GM21423 (cell line): ENCODE measurements at regions not wholly inside any gene's neighbourhood (a gene's known extent, or its start where the extent isn't known, plus 50 kb on each side); places are given as distances from the start of the nearest gene placed in this dataset.
"Not testable (repeated sequence)": the region's sequence is repeated elsewhere in the genome, so short reads cannot be mapped to it uniquely, and the experiment has no call there.

Source experiments
- ATAC-seq: cut with Tn5 transposase; IDR thresholded peaks from one replicate; pipeline ENCODE4 v1.9.1; 2021; ENCODE audit warnings: mild to moderate bottlenecking, moderate library complexity; ENCODE audit not compliant: unreplicated experiment

- no peak for ATAC-seq
These were observed 213.7 kb upstream of the HES1 start for GRCh38 chr3:193922034-193922774.

DNA sequence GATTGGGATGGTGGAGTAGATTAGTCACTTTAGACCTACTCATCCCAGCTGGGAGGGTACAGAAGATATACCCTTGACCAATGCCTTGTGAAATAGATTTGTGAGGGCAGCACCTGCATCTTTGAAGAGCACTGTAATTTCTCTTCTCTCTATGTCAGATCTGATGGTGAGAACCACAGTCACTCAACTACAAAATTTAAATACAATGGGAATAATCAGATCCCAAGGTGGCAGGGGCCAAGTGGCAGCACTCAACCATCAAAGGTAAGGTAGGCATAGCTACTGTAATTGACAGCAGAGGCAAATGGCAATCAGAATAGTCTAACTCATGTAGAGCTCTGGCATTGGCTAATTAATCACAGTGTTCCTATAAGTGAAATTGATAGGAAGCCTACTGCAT, 212.0 kb upstream of the HES1 start:
- ATAC-seq = not testable (repeated sequence)

- ATAC-seq = not testable (repeated sequence)
These were observed 209.9 kb upstream of the HES1 start for GRCh38 chr3:193926071-193926470.

- ATAC-seq = not testable (repeated sequence)
These were observed 208.3 kb upstream of the HES1 start for GRCh38 chr3:193927413-193928206.

DNA sequence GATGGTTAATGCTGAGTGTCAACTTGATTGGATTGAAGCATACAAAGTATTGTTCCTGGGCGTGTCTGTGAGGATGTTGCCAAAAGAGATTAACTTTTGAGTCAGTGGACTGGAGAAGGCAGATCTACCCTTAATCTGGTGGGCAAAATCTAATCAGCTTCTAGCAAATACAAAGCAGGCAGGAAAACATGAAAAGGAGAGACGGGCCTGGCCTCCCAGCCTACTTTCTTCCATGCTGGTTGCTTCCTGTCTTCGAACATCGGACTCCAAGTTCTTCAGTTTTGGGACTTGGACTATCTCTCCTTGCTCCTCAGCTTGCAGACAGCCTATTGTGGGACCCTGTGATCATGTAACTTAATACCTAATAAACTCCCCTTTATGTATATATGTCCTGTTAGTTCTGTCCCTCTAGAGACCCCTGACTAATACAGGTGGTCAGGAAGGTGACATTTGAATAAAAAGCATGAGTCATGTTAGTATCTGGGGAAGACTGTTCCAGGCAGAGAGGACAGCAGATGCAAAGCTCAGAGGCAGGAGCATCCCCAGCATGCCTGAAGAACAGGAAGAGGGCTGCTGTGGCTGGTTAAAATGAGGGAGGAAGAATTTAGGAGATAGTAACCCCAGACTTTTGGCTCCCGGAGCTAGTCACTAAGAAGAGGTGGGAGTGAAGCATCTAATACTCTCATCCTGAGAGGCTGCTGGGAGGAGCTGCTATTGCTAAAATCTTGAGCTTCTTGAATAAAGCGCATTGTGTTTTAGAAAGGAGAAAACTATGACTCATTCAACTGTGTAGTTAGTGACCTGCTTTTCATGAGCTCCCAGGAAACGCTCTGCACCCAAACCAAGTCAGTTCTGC, 207.4 kb upstream of the HES1 start:
- no peak for ATAC-seq

DNA sequence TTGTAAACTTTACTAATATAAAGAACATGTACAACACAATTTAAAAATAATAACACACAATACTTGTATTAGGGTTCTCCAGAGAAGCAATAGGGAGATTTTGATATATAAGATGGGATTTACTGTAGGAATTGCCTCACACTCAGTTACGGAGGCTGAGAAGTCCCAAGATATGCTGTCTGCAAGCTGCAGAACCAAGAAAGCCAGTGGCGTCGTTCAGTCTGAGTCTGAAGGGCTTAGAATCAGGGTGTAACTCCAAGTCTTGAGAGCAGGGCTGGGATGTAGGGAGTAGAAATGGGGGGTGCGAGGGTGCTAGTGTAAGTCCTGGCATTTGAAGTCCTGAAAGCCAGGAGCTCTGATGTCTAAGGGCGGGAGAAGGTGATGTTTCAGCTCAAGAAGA, 206.6 kb upstream of the HES1 start:
- no peak for ATAC-seq

GRCh38 chr3:193929921-193930646, 205.9 kb upstream of the HES1 start:
- ATAC-seq = no peak

GRCh38 chr3:193932136-193932535, 203.8 kb upstream of the HES1 start:
- no peak for ATAC-seq

GRCh38 chr3:193932576-193932975, 203.4 kb upstream of the HES1 start:
- no peak for ATAC-seq

- no peak for ATAC-seq
These were observed 202.5 kb upstream of the HES1 start for GRCh38 chr3:193933451-193933850.

DNA sequence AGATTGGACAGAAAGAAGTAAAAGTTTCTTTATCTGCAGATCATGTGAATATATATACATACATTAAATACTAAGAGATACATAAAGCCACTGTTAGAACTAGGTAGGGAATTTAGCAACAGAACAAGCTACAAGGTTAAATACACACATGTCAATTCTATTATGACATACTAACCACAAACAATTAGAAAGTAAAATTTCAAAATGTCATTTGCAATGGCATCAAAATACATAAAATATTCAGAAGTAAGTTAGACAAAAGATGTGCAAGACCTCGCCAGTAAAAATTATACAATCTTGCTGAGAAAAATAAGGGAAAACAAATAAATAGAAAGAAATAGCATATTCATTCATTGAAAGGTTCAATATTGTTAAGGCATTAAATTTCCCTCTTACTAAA, 200.0 kb upstream of the HES1 start:
- ATAC-seq = no peak

DNA sequence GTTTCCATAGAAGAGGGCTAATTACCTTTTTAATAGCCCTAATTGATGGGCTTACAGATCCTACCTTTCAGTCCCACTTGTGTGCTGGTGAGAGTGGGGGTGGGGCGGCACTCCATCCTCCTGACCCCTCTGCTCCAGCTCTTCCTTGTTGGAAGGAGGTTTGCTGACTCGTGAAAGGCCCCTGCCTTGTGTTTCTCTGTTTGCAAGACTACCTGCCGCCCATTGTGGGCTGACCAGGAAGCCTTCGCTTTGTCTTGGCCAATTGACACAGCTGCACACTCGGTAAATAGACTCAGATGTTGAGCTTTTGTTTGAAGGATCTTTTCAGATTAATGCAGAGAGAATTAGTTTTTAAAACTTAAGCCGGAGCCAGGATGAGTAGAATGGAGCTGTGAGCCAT, 197.3 kb upstream of the HES1 start:
- no peak for ATAC-seq

DNA sequence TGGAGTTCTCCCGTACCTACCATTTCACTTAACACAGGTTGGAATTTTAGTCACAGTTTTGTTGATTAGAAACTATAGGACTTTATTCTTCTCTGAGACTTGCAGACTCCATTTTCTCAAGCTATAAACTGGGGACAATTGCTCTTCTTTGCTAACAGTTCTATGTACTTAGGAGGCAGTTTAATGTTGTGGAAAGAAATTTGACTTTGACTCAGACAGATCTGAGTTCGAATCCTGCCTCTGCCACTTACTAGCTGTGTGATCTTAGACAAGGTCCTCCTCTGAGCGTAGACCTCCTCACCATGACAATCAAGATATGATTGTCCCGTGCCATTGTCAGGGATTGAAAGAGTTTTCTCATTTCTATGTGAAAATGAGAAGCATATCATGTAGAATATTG, 196.4 kb upstream of the HES1 start:
- ATAC-seq = no peak

DNA sequence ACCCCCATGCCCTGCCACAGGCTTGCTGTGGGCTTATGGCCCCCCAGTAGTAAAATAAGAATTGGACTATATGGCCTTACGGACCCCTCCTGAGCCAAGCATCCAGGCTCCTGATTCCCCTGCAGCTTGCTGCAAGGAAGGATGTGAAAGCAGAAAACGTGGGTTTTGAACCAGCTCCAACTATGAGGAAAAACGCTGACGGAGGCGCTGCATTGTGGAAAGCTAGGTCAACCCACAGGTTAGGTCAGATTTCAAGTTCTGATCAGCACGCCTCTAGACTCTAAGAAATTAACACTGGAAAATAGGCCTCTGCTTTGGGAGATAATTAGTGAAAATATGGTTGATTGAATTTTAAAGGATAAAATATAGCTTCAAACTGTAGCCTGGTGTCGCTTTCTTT, 195.4 kb upstream of the HES1 start:
- ATAC-seq = no peak

DNA sequence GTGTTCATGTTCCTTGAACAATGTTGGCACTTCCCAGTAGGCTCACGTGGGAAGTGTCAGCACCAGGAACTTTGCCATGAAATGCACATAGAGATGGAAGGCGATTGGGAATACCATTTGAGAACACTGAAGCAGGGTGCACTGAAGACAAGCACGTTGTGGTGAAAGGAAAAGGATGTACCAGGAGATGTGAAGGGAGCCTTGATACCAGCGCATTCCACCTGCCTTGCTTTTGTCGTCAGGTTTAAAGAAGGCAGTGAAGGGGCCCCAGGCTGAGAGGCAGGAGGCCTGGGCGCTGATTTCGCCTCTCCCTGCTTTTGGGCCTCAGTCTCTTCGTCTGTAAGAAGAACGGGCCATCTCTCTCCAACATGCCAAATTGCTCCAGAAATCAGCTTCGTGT, 194.5 kb upstream of the HES1 start:
- ATAC-seq = no peak

DNA sequence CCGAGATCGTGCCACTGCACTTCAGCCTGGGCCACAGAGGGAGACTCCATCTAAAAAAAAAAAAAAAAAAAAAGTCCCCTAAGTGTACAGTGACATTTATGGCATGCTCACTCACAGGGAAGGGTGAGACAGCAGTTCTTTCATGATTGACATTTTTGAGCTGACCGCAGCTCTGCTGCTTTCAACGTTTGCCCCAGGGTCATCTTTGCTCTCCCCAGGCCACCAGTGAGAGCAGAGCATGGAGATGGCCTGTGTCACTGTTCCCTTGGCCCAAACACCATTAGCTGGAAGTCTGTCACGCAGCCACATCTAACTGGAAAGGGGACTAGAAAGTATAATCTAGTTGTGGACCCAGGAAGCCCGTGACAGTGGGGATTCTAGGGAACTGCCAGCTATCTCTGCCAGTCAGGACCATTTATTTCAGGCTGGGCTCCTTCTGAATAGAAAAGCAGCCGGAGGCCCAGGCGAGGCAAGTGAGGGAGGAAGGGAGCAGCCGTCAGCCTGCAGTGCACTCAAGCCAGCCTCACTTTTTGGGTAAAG, 193.4 kb upstream of the HES1 start:
- ATAC-seq = no peak

DNA sequence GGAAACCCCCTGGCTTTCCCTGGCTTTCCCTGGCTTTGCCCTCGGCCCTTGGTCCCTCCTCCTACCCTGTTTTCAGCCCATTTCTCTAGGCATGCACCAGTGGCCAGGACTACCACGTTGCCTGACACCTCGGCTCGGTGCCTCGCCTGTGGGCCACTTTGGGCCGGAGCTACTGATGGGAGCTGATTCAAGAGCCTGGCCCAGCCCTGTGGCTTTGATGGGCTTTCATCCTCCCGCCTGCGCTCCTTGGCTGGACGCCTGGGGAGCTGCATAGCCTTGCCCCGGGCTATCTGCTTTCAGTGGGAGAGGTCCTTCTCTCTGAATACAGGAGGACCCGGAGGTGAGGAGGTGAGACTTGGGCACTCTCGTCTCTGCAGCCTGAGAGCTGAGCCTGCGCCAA, 192.7 kb upstream of the HES1 start:
- ATAC-seq = no peak

- no peak for ATAC-seq
These were observed 192.0 kb upstream of the HES1 start for GRCh38 chr3:193943851-193944517.

DNA sequence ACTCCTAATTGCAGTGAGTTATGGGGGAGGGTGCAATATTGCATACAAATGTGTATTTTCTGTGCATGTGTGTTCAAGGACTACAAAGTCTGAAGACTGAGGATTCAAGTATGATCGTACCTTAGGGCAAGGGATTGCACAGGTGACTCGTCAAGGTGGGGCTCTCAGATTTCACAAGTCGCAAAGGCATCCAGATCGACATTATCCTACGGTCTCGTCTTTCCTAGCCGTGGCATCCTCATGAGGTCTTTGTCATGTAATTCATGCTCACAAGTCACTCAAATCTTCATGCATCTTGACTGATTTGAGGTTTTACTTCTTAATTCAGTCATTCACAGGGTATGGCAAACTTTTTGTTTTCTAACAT, 191.4 kb upstream of the HES1 start:
- ATAC-seq = no peak

DNA sequence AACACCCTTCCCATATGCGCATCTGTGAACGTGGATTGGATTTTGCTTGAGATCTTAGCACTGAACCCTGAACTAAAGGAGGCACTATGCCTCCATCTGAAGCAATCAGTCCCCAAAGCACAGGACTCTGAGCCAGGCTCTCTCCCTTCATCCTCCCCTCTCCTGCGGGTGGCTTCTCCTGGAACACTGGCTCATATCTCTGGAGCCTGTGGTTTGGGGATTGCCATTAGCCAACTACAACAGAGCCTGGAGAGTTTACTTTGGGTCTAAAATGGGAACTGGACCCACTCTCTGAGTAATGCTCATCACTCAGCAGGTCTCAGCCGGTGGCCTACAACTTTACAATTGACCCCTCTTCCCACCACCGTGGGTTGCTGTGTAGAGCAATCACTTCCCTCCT, 190.8 kb upstream of the HES1 start:
- no peak for ATAC-seq
